NOMO-1 treated with DMSO at 0.1 percent for 48 hours (cell line): ENCODE measurements at regions not wholly inside any gene's neighbourhood (a gene's known extent, or its start where the extent isn't known, plus 50 kb on each side); places are given as distances from the start of the nearest gene placed in this dataset.
"Not testable (repeated sequence)": the region's sequence is repeated elsewhere in the genome, so short reads cannot be mapped to it uniquely, and the experiment has no call there.

Source experiments
- DNase-seq: peaks from one replicate; lab custom pipeline; 2025; ENCODE audit not compliant: unreplicated experiment; lab: John Stamatoyannopoulos, UW

DNA sequence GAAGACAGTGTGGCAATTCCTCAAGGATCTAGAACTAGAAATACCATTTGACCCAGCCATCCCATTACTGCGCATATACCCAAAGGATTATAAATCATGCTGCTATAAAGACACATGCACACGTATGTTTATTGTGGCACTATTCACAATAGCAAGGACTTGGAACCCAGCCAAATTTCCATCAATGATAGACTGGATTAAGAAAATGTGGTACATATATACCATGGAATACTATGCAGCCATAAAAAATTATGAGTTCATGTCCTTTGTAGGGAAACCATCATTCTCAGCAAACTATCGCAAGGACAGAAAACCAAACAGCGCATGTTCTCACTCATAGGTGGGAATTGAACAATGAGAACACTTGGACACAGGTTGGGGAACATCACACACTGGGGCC is 729.6 kb upstream of the ARPP21 start:
- DNase-seq: not testable (repeated sequence)

DNA sequence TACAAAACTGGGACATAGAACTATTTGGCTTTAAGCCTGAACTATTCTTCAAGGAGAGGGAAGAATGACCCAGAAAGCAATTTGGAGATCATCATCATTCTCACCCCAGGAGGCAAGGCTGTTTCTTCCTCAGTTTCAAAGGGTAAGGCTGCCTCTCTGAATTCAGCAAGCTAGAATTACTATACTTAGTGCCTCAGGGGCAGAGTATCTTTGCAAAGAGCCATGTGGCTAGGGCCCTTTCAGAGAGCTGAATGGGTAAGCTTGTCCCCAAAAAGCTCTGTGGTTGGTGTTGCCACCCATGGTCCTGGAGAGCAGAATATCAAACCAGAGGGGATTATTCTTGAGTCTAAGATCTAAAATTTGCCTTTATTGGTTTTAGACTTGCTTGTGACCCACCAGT is 720.3 kb upstream of the ARPP21 start:
- no peak for DNase-seq

DNA sequence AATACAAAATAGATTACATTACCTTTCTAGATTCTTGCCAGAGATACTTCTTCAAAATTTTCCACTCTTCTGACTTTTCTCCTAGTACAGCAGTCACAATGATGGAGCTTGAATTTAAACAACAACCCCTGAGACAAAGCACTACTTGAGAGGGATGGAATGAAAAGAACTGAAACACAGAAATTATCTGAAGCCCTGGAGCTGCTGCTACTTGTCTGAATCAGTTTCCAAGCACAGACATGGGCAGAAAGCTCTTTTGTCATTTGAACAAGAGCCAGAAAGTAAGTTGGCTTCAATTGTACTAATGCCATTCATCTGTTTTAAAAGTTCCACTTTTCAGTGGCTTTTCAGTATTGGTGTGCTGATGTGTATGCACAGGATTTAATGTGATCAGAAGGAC is 718.5 kb upstream of the ARPP21 start:
- DNase-seq: no peak

DNA sequence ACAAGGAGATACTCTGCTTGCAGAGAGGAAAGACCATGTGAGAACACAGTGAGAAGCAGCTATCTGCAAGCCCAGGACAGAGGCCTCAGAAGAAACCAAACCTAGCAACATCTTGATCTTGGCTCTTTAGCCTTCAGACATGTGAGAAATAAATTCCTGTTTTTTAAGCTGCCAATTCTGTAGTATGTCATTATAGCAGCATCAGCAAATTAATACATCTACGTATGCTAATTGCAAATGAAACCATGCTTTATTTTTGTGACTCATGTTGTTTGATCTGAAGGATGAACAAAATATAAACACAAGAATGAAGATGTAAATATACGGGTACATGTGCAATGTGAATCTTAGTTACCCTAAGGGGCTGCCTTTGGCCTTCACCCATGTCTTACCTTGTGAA is 714.4 kb upstream of the ARPP21 start:
- no peak for DNase-seq

DNA sequence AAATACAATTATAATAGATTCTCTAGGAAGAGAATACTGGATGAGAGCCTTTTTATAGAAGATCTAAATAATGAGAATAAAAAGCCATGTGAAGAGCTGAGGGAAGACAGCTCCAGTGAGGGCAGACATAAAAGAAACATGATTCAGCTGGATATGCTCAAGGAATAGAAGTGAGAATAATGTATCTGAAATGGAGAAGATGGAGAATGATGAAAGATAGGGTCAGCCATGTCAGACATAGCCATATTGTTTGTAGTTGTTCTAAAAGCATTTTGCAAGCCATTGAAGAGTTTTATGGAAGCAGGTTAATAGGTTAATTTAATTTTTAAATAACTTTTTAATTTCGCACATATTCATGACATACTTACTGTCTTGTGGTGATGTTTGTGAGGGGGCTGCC is 713.5 kb upstream of the ARPP21 start:
- DNase-seq: no peak

DNA sequence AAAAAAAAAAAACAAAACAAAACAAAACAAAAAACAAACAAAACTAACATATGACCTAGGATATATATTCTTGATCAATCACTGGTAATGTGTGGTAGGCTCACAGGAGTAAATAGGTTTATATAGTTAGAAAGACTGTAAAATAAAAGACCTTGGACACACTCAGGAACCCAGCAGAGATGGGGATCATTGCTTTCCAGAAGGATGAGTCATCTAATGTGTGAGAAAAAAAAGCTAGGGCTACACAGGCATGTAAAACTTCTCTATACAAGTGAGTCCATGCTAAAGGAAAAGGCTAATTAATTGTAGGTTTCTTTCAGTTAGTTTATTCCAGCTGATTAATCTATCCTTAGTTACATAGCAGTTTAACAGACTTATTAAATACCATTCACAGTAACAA is 710.3 kb upstream of the ARPP21 start:
- no peak for DNase-seq

DNA sequence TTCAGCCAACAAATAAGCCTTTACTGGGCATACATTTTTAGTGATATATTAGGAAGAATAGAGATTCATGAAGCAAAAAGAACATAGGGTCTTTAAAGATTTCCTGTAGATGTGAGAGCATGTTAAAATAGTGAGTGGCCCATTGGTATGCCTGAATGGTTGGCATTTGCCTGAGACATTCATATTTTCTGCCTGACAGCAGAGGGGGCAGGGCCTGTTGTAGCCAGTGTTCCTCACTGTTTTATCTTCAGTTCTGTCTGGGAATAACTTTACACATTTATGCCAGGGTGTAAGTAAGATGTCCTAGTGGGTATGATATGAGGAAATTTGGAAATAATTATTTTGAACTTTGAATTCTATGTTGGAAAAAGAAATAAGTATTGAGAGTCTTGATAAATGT is 704.7 kb upstream of the ARPP21 start:
- DNase-seq: no peak

DNA sequence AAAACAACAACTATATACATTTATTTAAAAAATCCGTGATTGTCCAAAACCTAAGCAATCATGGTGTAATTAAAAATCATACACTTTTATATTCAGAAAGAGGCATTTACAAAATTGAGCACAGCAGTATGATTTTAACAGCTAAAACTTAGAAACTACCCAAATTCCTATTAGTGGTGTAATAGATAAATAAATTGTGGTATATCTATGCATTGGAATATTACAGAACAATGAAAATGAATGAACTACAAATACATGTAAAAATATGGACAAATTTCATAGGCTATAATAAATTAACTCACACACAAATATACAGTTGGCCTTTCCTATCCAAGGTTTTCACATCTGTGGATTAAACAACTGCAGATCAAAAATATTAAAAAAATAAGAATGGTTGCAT is 700.5 kb upstream of the ARPP21 start:
- no peak for DNase-seq

DNA sequence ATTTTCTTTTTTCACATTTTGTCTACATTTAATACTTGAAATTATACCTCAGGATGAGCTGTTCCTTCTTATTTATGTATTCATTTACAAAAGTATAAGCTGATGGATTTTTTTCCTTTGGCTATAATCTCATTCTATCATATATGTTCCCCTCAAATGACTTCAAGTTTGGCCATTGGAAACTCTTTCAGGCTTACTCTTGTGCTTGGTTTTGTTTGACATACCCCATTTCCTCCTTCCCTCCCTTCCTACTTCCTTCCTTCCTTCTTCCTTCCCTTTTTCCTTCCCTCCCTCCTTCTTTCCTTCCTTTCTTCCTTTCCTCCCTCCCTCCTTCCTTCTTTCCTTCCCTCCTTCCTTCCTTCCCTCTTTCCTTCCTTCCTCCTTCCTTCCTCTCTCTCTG is 697.1 kb upstream of the ARPP21 start:
- no peak for DNase-seq

DNA sequence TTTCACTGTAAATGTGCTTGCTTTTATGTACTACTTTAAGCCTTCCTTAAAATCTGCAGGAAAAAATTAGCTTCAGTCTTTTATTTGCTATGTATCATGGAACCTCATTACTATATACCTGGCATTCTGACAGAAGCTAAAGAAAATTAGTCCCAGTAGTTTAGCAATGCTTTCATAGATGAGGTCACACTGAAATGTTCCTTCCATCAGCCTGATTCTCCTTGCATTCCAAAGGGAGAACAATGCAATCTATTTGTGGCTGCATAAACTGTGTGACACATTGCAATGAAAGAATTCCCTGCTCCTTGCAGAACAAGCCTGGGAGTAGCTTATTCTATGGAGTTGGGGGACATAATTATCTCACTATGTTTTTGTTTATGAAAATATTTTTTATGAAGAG is 691.5 kb upstream of the ARPP21 start:
- no peak for DNase-seq

DNA sequence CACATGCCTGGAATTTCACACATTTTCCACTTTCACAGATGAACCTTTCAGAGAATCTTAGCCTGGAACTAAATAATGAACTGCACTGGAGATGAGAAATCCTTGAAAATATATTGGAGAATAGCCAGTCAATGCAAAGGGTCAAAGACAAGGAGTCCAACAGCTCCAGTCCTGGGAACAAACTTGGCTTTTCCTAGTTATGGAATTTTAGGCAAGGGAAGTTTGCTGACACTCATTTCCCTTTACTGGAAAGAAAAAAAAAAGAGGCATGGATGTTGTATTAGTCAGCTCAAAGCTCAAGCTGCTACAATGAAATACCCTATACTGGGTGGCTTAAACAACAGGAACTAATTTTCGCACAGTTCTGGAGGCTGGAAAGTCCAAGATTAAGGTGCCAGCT is 690.8 kb upstream of the ARPP21 start:
- no peak for DNase-seq

DNA sequence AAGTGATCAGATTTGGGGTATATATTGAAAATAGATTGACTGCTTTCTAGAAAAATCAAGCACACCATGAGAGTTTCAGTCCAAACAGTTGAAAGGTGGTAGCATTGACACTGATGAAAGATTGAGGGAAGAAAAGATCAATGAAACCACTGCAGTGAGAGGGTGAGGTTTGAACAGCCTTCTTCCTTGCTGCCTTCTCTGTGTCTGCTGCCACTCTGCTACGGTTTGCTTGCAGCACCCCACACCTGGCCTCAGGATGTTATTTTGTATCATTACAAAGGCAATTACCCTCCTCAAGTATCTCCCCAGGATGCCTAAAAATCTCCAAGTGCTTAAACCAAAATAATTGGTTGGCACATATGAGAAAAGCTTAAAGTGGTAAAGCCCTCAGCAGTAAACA is 683.6 kb upstream of the ARPP21 start:
- no peak for DNase-seq

DNA sequence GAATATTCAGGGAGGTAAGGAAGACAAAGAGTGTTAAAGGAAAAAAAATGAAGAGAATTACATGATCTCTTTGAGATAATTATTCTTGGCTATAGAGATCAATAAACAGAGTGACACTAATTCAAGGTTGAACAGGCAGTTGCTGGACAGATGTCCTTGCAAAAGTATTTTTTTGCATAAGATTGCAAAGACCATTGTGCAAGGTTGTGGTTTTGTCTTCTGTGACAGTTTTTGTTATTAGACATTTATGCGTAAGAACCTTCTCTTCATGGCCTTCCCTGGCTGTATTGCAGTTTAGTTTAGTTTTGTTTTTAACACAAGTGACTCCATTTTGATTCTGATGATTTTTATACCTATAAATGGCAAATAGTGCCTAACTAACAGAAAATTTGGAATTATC is 682.8 kb upstream of the ARPP21 start:
- DNase-seq: peak; percentile 42

DNA sequence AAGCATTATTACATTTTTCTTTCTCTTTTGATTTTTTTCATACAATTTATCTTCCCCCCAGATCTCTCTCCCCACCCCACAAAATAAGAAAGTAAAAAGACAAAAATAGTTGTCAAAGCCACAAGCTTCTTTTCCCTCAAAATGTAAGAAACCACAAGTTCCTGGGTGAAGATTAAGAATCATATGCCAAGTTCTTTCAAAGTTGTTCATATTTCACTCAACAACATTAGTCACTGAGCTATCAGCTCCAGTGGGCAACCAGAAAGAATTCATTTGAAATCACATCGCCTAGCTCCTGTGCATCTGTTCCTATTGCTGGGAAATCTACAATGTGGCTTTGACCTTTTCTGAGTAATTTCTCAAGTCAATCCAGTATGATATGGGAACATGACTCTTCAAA is 681.6 kb upstream of the ARPP21 start:
- no peak for DNase-seq

DNA sequence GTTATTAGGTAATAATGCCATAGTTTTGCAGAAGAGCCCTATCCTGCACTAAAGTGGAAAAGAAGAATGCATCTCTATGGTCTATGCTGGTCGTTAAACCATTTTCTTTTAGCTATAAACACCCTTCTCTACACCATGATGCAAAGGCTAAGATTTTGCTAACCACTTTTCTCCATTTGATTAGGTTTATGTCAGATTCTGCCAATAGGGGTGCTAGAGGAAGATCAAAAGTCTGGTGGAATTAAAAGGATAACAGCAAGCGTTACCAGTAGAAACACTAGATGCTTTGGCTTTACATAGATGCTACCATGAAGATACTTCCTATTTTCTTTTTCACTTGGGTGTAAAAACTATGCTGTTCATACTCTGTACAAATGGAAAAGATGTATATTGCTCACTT is 669.8 kb upstream of the ARPP21 start:
- no peak for DNase-seq

DNA sequence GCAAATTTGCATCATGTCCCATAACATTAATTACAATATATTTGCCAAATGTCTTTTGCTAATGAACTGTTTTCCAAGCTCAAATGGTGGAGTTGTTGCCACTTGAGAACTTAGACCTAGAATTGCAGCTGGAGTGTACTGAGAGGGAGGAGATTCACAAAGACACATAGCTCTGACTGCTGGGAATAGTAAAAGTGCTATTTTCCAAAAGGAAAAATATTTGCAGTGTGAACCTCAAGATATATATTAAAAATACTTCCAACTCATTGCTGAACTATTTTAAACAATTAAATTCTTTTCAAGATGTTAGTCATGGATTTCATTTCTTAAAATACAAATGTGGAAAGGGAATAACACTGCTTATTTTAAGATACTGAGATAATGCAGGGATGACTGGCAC is 666.8 kb upstream of the ARPP21 start:
- no peak for DNase-seq

DNA sequence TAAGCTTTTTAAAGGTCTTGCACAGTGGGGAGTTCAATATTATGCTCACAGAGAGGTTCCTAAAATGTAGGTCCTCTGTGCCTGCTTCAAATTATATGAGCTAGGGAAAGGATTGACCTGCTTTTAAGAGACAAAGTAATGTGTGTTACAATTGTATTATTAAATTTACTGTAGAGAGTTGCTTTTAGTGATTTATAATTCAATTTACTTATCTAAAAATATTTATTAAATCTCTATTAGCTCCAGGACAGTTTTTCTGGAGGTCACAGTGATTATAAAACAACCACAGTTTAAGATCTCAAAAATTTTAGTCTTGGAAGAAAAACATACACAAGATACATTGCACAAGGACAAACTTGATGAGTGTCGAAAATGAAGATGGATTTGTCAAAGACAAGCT is 665.7 kb upstream of the ARPP21 start:
- no peak for DNase-seq

DNA sequence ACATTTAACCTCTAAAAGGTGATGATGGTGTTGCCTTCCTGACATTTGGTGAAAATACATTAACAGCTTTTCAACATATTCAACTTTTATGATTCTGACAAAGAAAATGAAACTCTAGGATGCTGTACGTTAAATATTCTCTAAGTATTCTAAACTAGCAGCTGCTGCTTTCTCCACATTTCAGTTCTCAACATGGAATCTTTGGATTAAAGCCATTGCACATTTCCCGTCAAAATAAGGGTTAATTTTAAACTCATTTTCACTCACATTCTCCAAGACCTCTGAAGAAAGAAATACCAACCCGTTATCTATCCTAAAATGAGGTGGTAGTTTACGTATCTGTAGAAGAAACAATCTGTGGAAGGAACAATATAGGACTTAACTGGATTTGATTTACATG is 655.7 kb upstream of the ARPP21 start:
- no peak for DNase-seq

DNA sequence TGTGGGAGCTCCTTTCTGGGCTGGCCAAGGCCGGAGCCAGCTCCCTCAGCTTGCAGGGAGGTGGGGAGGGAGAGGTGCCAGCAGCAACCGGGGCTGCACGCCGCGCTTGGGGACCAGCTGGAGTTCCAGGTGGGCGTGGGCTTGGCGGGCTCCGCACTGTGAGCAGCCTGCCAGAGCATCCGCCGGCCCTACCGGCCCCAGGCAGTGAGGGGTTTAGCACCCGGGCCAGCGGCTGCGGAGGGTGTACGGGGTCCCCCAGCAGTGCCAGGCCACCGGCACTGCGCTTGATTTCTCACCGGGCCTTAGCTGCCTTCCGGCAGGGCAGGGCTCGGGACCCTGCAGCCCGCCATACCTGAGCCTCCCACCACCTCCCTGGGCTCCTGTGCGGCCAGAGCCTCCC is 651.0 kb upstream of the ARPP21 start:
- no peak for DNase-seq

DNA sequence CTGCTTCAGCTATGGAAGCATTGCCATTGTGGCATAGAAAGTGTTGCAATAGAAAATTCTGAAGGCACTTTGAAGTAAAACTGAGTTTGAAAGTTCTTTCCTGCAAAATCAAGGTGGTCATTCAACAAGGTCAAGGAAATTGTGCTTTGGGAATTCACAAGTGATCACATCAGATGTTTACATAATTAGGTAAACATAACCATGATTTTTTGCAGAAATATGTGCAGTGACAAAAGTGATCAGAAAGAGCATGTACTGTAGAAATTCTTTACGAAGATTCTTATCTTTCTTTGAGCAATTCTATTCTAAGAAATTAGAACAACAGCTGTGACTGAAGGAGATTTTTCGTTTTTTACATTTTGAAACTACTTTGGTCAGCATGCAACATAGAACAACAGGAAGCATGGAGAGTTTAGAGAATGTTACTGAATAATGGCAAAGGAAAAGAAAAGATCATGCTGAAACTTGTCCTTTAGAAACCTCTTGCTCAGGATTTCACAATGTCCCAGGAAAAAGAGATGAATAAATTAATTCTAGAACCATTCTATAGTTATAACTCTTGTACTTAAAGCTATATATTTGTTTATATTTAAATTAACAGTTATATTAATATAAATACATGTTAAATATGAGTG is 643.4 kb upstream of the ARPP21 start:
- no peak for DNase-seq

DNA sequence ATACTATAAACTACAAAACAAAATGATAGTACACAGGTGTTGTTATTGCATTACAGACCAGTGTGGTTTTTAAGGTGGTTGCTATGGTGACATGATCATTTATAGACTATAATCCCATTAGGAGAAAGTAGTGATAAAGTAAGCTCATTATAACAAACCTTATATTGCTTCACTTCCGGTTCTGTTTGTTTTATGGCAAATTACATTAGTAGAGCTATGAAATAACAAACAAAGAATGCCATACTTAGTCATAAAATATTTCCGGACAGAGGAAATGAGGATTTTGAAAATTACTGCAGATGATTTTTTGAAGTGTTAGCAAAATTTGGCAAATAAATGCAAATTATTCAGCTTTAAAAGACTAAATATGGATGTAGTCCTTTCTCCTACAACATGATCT is 640.4 kb upstream of the ARPP21 start:
- no peak for DNase-seq

DNA sequence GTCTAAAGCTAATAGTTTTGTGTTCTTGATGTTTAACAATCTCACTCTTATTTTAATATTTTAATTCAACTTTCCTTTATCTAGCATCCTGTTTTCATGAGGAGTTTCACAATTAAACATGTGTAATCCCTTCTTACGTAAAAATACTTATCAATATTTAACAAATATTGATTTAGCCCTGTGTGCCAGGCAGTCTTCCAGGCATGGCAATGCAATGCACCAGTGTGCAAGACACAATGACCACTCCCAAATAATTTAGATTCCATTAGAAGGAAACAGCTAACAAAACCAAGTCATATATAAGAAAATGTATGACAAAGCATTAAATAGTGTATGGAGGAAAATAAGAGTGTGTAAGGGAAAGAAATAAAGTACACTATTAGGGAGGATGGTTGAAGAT is 627.1 kb upstream of the ARPP21 start:
- no peak for DNase-seq

DNA sequence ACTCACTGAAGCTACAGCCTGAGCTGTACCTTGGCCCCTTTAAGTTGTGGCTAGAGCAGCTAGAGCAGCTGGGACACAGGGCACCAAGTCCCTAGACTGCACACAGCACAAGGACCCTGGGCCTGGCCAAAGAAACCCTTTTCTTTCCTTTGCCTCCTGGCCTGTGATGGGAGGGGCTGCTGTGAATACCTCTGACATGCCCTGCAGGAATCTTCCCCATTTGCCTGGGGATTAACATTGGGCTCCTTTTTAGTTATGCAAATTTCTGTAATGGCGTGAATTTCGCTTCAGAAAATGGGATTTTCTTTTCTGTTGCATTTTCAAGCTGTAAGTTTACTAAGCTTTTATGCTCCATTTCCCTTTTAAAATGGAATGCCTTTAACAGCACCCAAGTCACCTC is 611.2 kb upstream of the ARPP21 start:
- DNase-seq: no peak
